Osteoblast (primary cell): ENCODE measurements at regions not wholly inside any gene's neighbourhood (a gene's known extent, or its start where the extent isn't known, plus 50 kb on each side); places are given as distances from the start of the nearest gene placed in this dataset.

Source experiments
- DNase-seq: peaks from one replicate; pipeline ENCODE4 v3.0.0; 2011; ENCODE audit warnings: low spot score, mixed read lengths; ENCODE audit not compliant: insufficient read length; ENCODE audit errors: missing footprints
- H2AFZ ChIP-seq: 2 replicates; pipeline ENCODE4 v1.6.0; 2011; ENCODE audit warnings: mild to moderate bottlenecking, low read length
- H3K27ac ChIP-seq: 2 replicates; pipeline ENCODE4 v1.5.1; 2011; ENCODE audit warnings: mild to moderate bottlenecking, low read depth, low read length, moderate library complexity
- H3K27me3 ChIP-seq: 2 replicates; pipeline ENCODE4 v1.6.0; 2012; ENCODE audit warnings: mild to moderate bottlenecking, control low read depth, inconsistent platforms, low read length, moderate library complexity; ENCODE audit not compliant: insufficient read depth
- H3K36me3 ChIP-seq: 2 replicates; pipeline ENCODE4 v1.5.1; 2011; ENCODE audit warnings: mild to moderate bottlenecking, low read length, control low read depth, moderate library complexity; ENCODE audit not compliant: insufficient read depth
- H3K4me1 ChIP-seq: 2 replicates; pipeline ENCODE4 v1.5.1; 2011; ENCODE audit warnings: mild to moderate bottlenecking, low read length, control low read depth, moderate library complexity; ENCODE audit not compliant: insufficient read depth
- H3K4me2 ChIP-seq: 2 replicates; pipeline ENCODE4 v1.6.0; 2011; ENCODE audit warnings: mild to moderate bottlenecking, low read length; ENCODE audit not compliant: insufficient read depth
- H3K4me3 ChIP-seq: fragments of 200-600 bp; sonication (generic); 3 replicates; pipeline ENCODE4 v1.5.1; 2012; ENCODE audit warnings: mild to moderate bottlenecking, low read length, inconsistent platforms; ENCODE audit not compliant: insufficient read depth
- H3K79me2 ChIP-seq: 2 replicates; pipeline ENCODE4 v1.6.0; 2012; ENCODE audit warnings: mild to moderate bottlenecking, low read length, control low read depth, inconsistent platforms; ENCODE audit not compliant: insufficient read depth
- H3K9me3 ChIP-seq: 2 replicates; pipeline ENCODE4 v1.5.1; 2011; ENCODE audit warnings: low read depth, low read length, control low read depth
- H4K20me1 ChIP-seq: 2 replicates; pipeline ENCODE4 v1.6.0; 2012; ENCODE audit warnings: mild to moderate bottlenecking, low read length, control low read depth; ENCODE audit not compliant: insufficient read depth
- TF ChIP-seq, protein P1 (sequence below): IDR thresholded peaks from 2 replicates; pipeline ENCODE4 v1.5.1; 2011; ENCODE audit warnings: mild to moderate bottlenecking, low read depth, low read length, moderate library complexity; ENCODE audit errors: extremely low read depth

DNA sequence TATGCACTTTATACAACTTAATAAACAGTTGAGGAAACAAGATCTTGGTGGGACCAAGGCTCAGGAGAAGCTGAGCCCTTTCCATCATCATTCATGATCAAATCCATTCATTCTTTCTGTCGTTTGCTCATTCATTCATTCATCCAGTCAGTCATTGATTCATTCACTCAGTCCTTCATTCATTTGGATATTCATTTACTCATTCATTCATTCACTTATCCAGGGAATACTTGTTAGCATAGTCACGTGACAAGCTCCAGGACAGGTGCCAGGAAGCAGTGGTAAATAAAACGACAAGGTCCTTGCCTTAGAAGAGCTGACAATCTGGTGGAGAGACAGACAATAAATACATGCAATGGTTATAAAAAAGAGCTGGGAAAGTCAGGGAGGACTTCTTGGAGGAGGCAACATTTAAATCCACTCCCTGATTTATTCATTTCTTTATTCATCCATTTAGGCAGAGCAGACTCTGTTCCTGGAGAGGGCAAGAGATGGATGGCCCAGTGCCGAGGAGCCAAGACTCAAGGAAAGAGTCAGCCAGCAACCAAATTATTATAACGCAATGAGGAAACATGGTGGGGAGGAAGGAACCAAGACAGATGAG, 74.1 kb upstream of the CASZ1 start:
- Histone ChIP-seq H3K4me3 (no peak overlapping the region), H4K20me1 (no peaks in the 10 kb centered on the region), H3K79me2 (no peaks in the 10 kb centered on the region), H3K27me3 (peaks cover 19% of the 10 kb centered on the region), H3K4me2 (no peak overlapping the region), H3K27ac (no peak overlapping the region), H3K4me1 (peaks cover 8% of the 10 kb centered on the region), H3K36me3 (no peaks in the 10 kb centered on the region), H2AFZ (no peak overlapping the region), H3K9me3 (no peaks in the 10 kb centered on the region)
- TF ChIP-seq, protein P1, sequence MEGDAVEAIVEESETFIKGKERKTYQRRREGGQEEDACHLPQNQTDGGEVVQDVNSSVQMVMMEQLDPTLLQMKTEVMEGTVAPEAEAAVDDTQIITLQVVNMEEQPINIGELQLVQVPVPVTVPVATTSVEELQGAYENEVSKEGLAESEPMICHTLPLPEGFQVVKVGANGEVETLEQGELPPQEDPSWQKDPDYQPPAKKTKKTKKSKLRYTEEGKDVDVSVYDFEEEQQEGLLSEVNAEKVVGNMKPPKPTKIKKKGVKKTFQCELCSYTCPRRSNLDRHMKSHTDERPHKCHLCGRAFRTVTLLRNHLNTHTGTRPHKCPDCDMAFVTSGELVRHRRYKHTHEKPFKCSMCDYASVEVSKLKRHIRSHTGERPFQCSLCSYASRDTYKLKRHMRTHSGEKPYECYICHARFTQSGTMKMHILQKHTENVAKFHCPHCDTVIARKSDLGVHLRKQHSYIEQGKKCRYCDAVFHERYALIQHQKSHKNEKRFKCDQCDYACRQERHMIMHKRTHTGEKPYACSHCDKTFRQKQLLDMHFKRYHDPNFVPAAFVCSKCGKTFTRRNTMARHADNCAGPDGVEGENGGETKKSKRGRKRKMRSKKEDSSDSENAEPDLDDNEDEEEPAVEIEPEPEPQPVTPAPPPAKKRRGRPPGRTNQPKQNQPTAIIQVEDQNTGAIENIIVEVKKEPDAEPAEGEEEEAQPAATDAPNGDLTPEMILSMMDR = no peak
- peak; percentile 21 for DNase-seq

DNA sequence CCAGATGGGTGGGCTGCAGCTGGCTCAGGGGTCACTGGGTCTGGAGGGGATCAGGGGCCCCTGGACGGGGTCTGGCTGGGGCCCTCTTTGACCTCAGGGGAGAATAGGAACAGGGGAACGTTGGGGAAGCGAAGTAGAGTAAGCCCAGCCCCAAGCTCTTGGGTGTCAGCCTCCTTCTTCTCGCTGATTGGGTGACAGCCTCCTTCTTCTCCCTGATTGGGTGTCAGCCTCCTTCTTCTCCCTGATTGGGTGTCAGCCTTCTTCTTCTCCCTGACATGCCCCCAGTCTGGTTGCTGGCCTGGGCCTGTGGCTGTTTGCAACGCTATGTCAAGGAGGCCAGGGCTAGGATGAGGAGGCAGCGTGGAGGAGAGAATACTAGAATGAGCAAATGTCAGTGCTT, 76.7 kb upstream of the CASZ1 start:
- TF ChIP-seq, protein P1 = no peak
- Histone ChIP-seq H3K27me3 (peaks cover 10% of the 10 kb centered on the region), H2AFZ (no peak overlapping the region), H3K4me3 (no peak overlapping the region), H3K4me1 (no peaks in the 10 kb centered on the region), H3K9me3 (no peaks in the 10 kb centered on the region), H3K79me2 (no peaks in the 10 kb centered on the region), H3K4me2 (no peak overlapping the region), H3K36me3 (no peaks in the 10 kb centered on the region), H4K20me1 (no peaks in the 10 kb centered on the region), H3K27ac (no peak overlapping the region)
- DNase-seq = peak; percentile 30

DNA sequence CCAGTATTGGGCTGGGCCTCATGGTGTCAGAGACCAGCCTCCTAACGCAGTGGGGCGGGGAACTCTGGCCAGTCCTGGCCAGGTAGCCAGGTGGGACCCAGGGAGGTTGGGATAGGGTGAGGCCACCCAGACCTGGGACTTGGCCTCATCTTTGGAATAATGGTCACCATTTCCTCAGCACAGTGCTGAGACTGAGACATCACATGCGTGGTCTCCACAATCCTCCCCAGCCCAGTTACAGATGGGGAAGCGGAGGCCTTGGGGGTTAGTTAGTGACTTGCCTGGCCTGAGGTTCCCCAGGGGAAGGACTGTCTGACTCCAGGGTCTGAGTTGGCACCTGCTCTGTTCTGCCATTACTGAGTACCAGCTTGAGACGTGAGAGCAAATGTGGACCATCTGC, 77.9 kb upstream of the CASZ1 start:
- H3K4me2 ChIP-seq = no peak overlapping the region
- DNase-seq = peak; percentile 51
- no peak overlapping the region for H3K27ac ChIP-seq
- peaks cover 5% of the 10 kb centered on the region for H3K27me3 ChIP-seq
- H3K4me1 ChIP-seq = no peaks in the 10 kb centered on the region
- no peak overlapping the region for H3K4me3 ChIP-seq
- H3K79me2 ChIP-seq = no peaks in the 10 kb centered on the region
- TF ChIP-seq, protein P1 = no peak
- H2AFZ ChIP-seq = no peak overlapping the region
- no peaks in the 10 kb centered on the region for H4K20me1 ChIP-seq
- H3K9me3 ChIP-seq = no peaks in the 10 kb centered on the region
- H3K36me3 ChIP-seq = no peaks in the 10 kb centered on the region

DNA sequence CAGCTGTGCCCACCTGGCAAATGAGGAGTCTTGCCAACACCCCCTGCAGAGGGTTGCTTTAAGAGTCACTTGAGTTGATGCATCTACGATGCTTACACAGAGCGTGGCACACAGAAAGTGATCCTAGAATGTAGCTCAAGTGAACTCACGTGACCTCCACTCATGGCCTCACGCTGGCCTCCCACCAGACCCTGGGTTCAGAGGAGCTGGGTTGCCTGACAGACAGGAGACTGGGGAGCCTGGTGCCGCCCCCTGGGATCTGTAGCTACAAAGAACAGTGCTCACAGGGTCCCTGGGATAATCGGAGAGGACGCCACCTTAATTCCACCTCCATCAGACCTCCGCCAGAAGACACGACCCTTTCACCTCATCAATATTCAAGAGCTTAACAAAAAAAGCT, 81.4 kb upstream of the CASZ1 start:
- H3K27me3 ChIP-seq = peaks cover 10% of the 10 kb centered on the region
- no peak for DNase-seq
- H3K36me3 ChIP-seq = no peaks in the 10 kb centered on the region
- no peak overlapping the region for H3K4me3 ChIP-seq
- H3K4me1 ChIP-seq = no peaks in the 10 kb centered on the region
- no peak overlapping the region for H3K4me2 ChIP-seq
- TF ChIP-seq, protein P1 = no peak
- no peaks in the 10 kb centered on the region for H4K20me1 ChIP-seq
- no peak overlapping the region for H2AFZ ChIP-seq
- H3K9me3 ChIP-seq = no peaks in the 10 kb centered on the region
- H3K27ac ChIP-seq = no peak overlapping the region
- no peaks in the 10 kb centered on the region for H3K79me2 ChIP-seq
